ENCODE measurements at regions not wholly inside any gene's neighbourhood (a gene's known extent, or its start where the extent isn't known, plus 50 kb on each side); places are given as distances from the start of the nearest gene placed in this dataset.
"Not testable (repeated sequence)": the region's sequence is repeated elsewhere in the genome, so short reads cannot be mapped to it uniquely, and the experiment has no call there.

DNA sequence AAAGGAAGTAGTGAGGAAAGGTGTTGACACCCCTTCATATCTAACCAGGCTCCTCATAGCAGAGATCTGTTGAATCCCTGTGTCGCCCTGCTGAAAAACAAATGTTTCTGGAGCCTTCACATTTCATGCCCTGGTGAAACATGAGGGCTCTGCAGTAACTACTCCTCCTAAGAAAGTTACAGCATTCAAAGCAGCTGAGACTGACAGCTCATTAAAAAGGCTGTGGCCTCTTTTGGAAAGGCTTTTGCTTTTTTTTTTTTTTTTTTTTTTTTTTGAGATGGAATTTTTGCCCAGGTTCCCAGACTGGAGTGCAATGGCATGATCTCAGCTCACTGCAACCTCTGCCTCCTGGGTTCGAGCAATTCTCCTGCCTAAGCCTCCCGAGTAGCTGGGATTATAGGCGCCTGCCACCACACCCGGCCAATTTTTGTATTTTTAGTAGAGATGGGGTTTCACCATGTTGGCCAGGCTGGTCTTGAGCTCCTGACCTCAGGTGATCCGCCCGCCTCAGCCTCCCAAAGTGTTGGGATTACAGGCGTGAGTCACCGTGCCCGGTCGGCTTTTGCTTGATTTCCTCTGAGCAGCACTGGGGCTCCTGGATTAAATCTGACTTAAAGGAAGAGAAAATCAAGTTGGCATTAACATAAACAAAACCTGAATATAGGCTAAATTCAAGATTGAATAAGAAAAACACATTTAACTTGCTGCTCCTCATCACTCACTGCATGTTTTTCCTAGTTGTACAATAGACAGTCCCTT, 112.9 kb downstream of the PCSK1 start:
- not testable (repeated sequence) for DNase-seq

DNA sequence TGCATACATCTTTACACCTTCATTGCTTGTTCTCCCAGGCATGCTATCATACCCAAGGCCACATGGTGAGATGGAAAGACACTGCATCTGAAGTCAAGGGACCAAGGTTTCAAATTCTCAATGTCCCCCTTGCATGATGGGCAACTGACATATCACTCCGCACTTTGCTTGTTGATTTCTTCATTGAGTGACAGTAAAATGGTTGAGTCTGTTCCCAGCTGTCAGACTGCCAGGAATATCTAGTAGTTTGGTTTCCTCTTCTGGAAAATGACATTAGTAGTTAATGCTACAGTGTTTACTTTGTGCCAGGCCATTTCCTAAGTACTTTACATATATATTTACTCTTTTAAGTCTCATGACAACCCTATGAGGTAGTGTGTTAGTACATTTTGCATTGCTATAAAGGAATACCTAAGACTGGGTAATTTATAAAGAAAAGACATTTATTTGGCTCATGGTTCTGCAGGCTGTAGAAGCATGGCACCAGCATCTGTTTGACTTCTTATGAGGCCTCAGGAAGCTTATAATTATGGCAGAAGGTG, 114.4 kb downstream of the PCSK1 start:
- DNase-seq = peak; percentile 10

DNA sequence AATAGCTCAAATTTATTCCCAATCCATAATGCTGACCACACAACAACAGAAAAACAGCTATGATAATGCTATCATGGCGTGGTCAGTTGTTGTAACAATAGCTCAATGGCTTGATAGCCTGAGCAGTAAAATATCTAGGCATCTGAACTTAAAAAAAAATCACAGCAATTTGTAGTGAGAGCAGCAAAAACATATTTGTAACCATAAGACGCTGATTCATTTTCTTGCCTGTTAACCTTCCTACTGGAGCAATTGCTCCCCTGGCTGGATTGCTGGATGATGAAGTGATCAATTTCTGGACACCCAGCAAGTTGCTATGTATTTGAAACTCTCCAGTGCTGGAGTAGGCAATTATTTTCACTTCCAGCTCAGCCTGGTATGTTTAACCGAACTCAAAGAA, 115.1 kb downstream of the PCSK1 start:
- no peak for DNase-seq

DNA sequence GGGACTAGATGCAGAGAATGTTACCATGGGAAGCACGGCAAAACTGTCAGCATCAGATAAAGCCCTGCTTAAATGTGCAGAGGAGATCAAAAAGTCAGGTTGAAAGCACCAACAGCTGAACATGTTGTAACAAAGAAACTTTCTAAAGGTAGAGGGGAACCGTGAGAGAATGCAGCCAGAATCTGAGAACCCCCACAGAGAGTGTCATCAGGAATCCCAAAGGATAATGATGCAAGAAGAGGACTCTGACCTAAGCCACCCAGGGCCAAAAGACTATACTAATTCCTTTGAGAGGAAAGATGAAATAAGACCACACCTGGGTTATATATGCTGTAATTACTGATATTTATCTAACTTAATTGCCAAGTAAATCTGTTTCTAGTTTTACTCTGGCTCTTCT, 116.6 kb downstream of the PCSK1 start:
- no peak for DNase-seq

DNA sequence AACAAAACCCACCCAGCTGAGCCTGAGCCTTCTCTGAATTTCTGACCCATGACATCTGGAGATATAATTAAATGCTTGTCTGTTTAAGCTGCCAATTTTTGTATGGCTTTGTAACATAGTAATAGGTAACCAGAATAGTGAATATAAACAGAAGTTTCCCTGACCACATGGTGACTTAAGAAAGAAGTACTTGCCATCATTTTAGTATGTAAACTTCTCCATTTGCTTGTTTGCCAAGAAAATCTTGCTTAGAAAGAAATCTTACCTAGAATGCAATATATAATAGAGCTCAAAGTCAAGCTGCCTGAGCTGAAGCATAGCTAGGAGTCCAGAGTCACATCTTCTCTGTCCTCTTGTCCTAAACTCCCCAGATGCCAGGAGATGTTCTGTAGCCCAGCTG, 117.0 kb downstream of the PCSK1 start:
- no peak for DNase-seq

DNA sequence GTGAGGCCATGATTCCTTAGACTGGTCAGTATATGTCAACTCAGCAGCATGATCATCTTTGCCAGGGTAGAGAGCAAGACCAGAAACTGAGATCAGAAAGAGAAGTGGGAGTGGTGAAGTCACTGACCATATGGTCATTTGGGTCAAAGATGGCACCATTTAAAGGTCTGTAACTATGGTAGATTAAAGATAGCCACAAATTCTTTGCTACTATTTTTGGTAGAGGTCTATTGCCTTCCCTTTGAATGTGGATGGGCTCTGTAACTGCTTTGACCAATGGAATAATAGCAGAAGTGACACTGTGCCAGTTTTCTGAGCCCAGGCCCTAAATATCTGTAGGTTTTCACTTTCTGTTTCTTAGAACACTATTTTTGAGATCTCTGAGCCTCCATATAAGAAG, 117.6 kb downstream of the PCSK1 start:
- no peak for DNase-seq

DNA sequence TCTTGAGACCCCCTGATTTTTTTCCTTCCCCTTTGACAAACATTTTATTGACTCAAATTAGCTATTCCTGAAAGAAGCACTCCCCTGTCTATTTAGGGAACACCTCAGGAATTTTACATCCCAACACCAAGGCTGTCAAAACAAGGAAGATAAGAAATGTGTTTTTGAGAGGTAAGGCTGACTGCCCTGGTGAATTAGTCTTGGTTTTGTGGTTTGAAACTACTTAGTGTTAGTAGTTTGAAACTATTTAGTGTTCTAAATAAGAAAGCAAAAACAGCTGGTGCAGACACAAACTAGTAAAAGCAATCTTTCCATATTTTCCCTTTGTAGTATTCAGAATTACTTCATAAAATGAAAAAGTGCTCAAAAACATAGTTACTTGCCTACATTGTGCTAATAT, 120.7 kb downstream of the PCSK1 start:
- no peak for DNase-seq

DNA sequence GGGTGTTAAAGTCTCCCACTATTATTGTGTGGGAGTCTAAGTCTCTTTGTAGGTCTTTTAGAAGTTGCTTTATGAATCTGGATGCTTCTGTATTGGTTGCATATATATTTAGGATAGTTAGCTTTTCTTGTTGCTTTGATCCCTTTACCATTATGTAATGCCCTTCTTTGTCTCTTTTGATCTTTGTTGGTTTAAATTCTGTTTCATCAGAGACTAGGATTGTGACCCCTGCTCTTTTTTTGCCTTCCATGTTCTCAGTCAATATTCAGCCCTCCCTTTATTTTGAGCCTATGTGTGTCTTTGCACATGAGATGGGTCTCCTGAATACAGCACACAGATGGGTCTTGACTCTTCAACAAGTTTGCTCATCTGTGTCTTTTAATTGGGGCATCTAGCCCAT, 126.0 kb downstream of the PCSK1 start:
- not testable (repeated sequence) for DNase-seq

DNA sequence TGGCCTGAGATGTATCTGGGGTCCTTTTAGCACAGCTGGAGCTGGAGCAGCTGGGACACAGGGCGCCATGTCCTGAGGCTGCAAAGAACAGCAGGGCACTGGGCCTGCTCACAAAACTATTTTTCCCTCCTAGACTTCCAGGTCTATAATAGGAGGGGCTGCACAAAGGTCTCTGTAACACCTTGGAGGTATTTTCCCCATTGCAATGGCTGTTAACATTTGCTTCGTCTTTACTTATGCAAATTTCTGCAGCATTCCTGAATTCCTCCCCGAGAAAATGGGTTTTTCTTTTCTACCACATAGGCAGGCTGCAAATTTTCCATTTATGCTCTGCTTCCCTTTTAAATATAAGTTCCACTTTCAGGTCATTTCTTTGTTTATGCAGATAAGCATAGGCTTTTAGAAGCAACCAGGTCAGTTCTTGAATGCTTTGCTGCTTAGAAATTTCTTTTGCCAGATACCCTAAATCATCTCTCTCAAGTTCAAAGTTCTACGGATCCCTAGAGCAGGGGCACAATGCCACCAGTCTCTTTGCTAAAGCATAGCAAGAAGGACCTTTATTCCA, 130.8 kb downstream of the PCSK1 start:
- no peak for DNase-seq

DNA sequence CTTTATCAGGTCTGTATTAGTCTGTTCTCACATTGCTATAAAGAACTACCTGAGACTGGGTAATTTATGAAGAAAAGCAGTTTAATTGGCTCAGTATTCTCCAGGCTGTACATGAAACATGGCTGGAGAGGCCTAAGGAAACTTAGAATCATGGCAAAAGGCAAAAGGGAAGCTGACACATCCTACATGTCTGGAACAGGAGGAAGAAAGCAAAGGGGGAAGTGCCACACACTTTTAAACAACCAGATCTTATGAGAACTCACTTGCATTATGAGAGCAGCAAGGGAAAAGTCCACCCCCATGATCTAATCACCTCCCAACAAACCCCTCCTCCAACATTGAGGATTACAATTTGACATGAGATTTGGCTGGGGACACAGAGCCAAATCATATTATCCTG, 132.1 kb downstream of the PCSK1 start:
- no peak for DNase-seq

DNA sequence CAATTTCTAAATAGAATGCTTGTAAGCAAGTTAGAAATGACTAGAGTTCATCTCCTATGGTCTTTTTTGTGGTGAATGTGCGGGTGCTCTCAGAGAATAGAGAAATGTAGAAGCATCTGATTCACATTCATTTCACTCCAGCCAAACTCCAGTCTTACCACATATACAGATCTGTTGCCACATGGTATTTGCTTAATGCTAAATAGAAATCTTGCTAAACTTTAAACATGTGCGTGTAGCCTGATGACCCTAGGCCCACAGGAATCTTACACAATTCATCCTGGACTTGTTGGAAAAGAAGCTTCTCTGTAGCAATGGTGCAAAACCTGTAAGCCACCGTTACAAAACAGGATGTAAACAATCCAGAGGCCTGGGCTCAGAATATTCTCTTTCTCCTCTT, 135.2 kb downstream of the PCSK1 start:
- DNase-seq = no peak

DNA sequence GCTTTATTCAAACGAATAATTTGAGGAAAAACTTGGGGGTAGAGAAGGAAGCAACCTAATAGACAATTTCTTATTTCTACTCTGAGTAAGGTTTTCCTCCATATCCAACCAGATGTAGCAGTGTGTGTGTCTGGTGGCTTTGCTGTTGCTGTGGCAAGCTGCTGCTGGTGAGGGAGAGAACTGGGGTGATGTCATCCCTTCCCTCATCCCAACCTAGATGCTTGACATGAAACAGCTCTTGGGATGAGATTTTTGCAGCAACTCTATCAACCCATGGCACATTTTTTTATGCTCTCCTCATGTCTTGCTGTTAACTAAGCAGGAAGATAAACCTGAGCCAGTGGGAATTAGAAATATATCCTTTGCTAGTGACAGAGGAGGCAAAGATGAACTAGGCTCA, 135.8 kb downstream of the PCSK1 start:
- no peak for DNase-seq

DNA sequence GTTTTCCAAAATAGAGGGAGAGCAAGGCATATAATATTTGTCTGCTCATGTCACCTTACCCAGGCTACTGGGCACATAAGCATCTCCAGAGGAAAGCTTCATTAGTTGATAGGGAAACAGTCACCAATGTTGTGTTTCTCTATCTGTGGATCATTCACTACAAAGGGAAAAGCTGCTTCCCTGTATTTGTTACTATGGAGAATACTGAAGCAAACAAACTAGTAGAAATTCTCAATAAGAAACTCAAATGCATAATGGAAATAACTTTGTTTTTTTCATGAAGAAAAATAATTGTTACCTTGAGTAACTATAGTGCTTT, 138.2 kb downstream of the PCSK1 start:
- no peak for DNase-seq

DNA sequence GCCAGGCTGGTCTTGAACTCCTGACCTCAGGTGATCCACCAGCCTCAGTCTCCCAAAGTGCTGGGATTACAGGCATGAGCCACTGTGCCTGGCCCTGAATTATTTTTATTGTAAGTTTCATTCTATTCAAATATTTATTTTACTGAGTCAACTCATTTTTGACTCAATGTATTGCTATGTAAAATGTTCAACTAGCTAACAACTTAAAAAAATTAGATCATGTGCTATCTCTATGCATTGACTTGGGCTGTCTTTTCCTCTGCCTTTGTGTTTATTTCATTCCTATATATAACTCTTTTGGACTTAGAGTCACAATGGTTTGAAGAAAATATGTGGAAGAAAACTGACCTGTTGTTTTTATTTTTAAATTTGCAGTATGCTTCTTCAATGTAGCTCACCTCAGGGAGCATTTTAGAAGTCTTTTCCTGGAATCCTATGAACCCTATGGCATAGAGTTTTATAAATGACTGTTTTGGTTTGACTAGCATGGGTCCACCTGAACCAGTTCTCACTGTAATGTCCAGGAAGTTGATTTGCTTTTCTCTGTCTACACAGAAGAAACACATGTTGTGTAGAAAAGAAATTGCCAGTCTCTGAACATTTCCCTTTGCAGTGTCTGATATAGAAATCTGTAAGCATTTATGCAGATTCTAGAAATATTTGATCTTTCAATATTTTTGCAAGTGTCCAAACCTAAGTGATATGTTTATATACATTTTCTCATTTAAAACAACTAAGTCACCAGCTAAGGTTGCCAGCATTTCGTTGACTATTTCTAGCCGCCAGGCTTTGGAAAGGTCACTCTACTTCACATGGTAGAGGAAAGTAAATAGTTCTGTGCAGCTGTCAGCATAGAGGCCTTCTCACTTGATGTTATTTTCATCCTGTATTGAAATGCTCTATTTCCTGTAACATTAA, 138.8 kb downstream of the PCSK1 start:
- DNase-seq = no peak

DNA sequence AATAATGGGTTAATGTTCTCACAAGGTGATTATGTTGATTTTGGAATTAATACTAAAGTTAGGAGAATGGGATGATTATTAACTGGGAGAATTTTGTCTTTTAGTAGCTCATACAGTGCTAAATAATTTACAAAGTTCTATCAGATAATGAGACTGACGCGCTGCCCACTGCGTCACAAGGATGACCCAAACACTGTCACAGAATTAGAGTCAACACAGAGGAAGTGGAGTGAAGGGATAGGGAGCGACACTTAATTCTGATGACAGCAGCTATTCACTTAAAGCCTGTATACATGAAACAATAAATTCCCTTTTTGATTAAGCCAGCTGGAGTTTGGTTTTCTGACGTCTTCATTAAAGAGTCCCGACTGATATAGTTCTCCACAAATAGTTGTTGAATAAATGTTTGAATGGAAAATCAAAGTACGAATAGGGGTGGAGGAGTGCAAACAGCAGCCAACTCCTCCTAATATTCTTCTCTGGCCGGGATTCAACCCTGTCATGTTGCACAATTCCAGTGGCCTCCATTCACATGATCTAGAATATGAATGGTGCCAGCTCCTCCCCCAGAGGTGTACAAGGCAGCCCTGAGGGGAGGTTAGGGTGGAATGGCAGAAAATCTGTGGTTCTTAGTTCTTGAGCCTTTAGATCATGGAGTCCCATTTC, 140.3 kb downstream of the PCSK1 start:
- DNase-seq = no peak

DNA sequence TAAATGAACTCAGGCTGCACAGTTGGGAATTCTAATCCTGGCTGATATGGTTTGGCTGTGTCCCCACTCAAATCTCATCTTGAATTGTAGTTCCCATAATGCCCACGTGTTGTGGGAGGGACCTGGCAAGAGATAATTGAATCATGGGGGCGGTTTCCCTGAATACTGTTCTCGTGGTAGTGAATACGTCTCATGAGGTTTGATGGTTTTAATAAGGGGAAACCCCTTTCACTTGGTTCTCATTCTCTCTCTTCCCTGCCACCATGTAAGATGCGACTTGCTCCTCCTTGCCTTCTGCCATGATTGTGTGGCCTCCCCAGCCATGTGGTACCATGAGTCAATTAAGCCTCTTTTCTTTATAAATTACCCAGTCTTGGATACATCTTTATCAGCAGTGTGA, 143.8 kb downstream of the PCSK1 start:
- DNase-seq = not testable (repeated sequence)

DNA sequence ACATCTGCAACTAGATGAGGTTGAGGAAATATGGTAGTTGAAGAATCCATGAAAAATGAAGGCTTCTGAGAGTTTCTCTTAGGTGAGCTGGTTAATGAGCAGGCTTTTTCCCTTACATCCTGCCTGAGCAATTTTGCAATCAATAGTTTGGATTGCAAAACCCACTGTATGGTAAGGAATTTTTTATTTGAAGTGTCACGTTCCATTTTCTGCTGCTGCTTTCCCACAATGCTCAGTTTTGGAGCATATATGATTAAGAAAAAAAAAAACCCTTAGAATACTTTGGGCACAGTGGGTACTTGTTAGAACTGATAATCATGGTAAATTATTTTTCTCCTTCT, 144.2 kb downstream of the PCSK1 start:
- DNase-seq = no peak

DNA sequence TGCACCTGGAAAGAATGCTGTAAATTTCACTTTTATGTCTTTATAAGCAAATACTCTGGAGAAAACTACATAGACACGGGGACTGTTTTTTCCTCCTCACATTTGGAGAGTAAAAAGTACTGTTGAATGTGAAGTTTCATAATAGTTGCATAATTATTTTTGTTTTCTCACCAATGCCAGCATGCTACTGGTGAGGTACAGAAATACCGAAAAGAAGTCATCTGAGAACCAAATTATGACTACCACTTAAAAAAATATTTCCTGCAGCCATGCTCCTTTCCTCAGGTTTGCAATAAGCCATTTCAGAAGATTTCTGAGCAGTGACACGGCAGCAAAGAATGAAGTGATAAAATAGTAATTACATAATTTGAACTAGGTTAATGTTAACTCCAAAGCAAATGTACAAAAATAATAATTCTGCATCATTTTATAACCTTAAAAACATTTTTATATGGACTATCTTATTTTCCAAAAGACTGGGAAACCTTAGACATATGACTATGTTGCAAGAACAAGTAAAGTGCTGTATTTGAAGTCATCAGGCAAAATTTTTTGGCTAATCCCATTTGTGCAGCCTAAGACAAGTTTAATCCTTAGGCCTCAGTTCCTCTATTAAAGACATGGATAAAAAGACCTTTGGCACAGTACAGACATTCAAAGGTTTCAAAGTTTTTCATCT, 144.7 kb downstream of the PCSK1 start:
- DNase-seq = no peak

DNA sequence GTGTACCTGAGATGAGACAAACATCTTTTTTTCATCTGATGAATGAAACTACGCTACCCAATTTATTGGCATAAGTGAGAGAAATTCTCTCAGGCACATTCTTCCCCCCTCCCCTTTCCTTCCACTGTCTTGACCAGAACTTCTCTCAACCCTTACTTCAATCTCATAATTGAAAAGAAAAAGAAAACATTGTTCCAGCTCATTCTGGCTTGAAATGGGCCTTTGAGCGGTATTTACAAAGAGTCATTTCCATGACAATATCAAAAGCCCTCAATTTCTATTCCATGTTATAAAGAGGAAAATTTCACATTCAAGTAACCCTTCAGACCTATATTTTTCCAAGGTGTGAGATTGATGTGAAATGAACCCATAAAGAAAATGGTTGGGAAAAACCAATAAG, 145.9 kb downstream of the PCSK1 start:
- DNase-seq = no peak

DNA sequence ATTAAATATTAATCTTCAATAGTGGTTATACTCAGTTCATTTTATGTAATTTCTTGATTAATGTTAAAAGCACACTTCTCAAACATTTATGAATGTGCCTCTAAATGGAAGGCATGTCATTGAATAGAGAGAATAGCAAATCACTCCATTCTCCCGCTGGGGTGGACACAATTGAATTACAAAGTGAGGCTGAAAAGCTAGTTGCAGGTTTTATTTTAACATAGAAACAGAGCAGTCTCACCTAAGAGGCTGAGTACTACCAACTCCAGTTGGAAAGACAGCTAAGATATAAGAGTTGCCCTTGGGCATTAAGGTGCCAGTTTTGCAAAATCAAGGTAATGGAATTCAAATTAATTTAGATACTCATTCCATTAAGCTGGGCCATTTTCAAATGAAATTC, 147.2 kb downstream of the PCSK1 start:
- no peak for DNase-seq

DNA sequence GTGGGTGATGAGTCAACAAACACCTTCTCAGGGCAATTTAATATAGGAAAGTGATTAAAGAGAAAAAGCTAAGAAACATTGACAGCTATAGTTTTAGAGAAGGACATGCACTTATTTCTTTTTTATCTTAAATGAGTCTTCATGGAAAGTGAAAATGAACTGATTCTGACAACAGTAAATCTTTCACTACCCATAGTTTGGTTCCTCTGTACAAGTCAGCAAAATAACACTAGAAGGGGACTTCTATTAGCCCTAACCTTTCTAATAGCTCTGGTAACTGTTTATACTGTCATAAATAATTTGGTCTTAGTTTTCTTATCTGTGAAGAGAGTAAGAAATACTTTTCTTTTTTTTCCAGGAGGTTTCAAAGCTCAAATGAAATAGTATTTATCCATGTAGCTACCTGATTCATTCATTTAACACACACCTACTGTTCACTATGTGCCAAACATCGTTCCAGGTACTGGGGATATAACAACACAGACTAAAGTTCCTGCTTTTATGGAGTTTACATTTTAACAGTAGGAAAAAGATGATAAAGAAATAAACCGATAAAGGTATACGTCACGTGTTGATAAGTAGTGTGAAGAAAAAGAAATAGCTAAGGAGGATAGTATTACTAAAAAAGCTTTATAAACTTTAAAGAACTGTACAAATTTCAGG, 148.2 kb downstream of the PCSK1 start:
- DNase-seq = no peak

DNA sequence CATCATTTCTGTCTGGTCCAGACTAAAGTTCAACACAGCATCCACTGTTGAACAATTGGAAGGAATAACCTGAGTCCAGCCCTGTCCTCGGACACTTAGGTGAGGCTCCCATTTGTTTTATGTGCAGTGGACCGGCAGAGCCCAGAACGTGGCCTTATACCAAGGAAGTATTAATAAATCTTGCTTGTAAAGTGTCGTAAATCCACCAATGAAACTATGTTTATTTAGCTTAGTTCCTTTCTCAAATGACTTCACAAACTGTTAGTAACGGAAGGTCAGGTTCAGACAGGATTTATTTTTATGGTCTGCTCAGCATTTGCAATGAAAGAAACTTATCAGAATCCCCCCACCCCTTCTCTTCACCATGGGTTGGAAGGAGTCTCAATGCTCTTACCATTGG, 149.5 kb downstream of the PCSK1 start:
- DNase-seq = no peak
